ENCODE measurements at regions not wholly inside any gene's neighbourhood (a gene's known extent, or its start where the extent isn't known, plus 50 kb on each side); places are given as distances from the start of the nearest gene placed in this dataset.

DNA sequence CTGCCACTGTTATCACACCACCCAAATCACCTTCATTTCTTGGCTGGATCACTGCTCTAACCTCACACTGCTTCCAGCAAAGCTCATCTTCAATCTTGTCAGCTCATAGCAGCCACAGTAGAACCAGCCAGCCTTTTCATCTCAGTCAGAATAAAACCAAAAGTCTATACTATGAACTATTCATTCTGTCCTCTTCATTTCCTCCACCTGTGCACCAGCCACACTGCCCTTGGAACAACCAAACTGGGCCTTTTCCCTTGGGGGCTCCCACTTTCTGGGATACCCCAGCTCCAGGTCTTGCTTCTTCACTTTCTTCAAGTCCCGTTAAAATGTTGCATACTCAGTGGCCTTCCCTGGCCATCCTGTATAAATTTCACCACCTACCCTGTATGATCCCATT, 234.4 kb upstream of the DAAM1 start (continued):
- TF ChIP-seq RELA (IDR thresholded peaks at IDR 0.05; ENCODE audit: borderline replicate concordance, partially characterized antibody) (no peak), MTA2 (IDR thresholded peaks at IDR 0.05; ENCODE audit: low read depth) (no peak), ETV6 (conservative IDR thresholded peaks at IDR 0.05 in 1 of 2, IDR thresholded peaks at IDR 0.05 in 1 of 2; ENCODE audit: borderline replicate concordance in 1 of 2, low read depth in 1 of 2) (peak in 1 of 2 experiments; percentile 50; a peak in 1 of 4 replicates), SUPT20H (IDR thresholded peaks at IDR 0.05; ENCODE audit: borderline replicate concordance, control insufficient read depth, low read depth, low read length) (no peak), BCL11A (IDR thresholded peaks at IDR 0.05; ENCODE audit: low read depth, low read length) (0 out of 2 replicates have a peak, but pooled peaks have one; percentile 36), POLR2A (IDR thresholded peaks at IDR 0.05; ENCODE audit: low read depth, low read length) (no peak), RB1 (IDR thresholded peaks at IDR 0.05; ENCODE audit: borderline replicate concordance) (no peak), SRF (IDR thresholded peaks at IDR 0.05; ENCODE audit: low read depth in 2 of 2, low read length in 2 of 2) (no peak), HDGF (IDR thresholded peaks at IDR 0.05) (no peak), MYC (IDR thresholded peaks at IDR 0.05; ENCODE audit: insufficient read depth, insufficient read length, insufficient replicate concordance, low read length, severe bottlenecking) (no peak), RUNX3 (IDR thresholded peaks at IDR 0.05; ENCODE audit: low read length) (peak; percentile 65), LARP7 (IDR thresholded peaks at IDR 0.05) (no peak), TBL1XR1 (IDR thresholded peaks at IDR 0.05; ENCODE audit: low read depth, low read length) (no peak), BHLHE40 (IDR thresholded peaks at IDR 0.05; ENCODE audit: borderline replicate concordance in 1 of 2, low read depth in 2 of 2, low read length in 1 of 2) (no peak), ATF7 (IDR thresholded peaks at IDR 0.05; ENCODE audit: low read depth) (no peak), PML (IDR thresholded peaks at IDR 0.05; ENCODE audit: low read length) (no peak; the same call in 1 of the 2 replicates), WRNIP1 (IDR thresholded peaks at IDR 0.05; ENCODE audit: borderline replicate concordance, low read depth, low read length) (no peak), IRF4 (IDR thresholded peaks at IDR 0.05; ENCODE audit: low read depth, low read length) (peak; percentile 47; the same call in 1 of the 2 replicates), CREM (IDR thresholded peaks at IDR 0.05; ENCODE audit: low read depth) (0 out of 2 replicates have a peak, but pooled peaks have one; percentile 14), RFX5 (IDR thresholded peaks at IDR 0.05; ENCODE audit: low read depth, low read length) (no peak), ZNF384 (IDR thresholded peaks at IDR 0.05; ENCODE audit: borderline replicate concordance, low read depth, low read length) (no peak)
- TF ChIP-seq, protein P1, sequence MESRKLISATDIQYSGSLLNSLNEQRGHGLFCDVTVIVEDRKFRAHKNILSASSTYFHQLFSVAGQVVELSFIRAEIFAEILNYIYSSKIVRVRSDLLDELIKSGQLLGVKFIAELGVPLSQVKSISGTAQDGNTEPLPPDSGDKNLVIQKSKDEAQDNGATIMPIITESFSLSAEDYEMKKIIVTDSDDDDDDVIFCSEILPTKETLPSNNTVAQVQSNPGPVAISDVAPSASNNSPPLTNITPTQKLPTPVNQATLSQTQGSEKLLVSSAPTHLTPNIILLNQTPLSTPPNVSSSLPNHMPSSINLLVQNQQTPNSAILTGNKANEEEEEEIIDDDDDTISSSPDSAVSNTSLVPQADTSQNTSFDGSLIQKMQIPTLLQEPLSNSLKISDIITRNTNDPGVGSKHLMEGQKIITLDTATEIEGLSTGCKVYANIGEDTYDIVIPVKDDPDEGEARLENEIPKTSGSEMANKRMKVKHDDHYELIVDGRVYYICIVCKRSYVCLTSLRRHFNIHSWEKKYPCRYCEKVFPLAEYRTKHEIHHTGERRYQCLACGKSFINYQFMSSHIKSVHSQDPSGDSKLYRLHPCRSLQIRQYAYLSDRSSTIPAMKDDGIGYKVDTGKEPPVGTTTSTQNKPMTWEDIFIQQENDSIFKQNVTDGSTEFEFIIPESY (IDR thresholded peaks at IDR 0.05), result no peak
- TF ChIP-seq, protein P2, sequence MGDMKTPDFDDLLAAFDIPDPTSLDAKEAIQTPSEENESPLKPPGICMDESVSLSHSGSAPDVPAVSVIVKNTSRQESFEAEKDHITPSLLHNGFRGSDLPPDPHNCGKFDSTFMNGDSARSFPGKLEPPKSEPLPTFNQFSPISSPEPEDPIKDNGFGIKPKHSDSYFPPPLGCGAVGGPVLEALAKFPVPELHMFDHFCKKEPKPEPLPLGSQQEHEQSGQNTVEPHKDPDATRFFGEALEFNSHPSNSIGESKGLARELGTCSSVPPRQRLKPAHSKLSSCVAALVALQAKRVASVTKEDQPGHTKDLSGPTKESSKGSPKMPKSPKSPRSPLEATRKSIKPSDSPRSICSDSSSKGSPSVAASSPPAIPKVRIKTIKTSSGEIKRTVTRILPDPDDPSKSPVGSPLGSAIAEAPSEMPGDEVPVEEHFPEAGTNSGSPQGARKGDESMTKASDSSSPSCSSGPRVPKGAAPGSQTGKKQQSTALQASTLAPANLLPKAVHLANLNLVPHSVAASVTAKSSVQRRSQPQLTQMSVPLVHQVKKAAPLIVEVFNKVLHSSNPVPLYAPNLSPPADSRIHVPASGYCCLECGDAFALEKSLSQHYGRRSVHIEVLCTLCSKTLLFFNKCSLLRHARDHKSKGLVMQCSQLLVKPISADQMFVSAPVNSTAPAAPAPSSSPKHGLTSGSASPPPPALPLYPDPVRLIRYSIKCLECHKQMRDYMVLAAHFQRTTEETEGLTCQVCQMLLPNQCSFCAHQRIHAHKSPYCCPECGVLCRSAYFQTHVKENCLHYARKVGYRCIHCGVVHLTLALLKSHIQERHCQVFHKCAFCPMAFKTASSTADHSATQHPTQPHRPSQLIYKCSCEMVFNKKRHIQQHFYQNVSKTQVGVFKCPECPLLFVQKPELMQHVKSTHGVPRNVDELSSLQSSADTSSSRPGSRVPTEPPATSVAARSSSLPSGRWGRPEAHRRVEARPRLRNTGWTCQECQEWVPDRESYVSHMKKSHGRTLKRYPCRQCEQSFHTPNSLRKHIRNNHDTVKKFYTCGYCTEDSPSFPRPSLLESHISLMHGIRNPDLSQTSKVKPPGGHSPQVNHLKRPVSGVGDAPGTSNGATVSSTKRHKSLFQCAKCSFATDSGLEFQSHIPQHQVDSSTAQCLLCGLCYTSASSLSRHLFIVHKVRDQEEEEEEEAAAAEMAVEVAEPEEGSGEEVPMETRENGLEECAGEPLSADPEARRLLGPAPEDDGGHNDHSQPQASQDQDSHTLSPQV (IDR thresholded peaks at IDR 0.05), result no peak
- TF ChIP-seq, protein P3, sequence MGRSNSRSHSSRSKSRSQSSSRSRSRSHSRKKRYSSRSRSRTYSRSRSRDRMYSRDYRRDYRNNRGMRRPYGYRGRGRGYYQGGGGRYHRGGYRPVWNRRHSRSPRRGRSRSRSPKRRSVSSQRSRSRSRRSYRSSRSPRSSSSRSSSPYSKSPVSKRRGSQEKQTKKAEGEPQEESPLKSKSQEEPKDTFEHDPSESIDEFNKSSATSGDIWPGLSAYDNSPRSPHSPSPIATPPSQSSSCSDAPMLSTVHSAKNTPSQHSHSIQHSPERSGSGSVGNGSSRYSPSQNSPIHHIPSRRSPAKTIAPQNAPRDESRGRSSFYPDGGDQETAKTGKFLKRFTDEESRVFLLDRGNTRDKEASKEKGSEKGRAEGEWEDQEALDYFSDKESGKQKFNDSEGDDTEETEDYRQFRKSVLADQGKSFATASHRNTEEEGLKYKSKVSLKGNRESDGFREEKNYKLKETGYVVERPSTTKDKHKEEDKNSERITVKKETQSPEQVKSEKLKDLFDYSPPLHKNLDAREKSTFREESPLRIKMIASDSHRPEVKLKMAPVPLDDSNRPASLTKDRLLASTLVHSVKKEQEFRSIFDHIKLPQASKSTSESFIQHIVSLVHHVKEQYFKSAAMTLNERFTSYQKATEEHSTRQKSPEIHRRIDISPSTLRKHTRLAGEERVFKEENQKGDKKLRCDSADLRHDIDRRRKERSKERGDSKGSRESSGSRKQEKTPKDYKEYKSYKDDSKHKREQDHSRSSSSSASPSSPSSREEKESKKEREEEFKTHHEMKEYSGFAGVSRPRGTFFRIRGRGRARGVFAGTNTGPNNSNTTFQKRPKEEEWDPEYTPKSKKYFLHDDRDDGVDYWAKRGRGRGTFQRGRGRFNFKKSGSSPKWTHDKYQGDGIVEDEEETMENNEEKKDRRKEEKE (IDR thresholded peaks at IDR 0.05), result no peak

Data from GM12878 (cell line).